Effector memory CD8-positive, alpha-beta T cell (primary cell): ENCODE measurements at regions not wholly inside any gene's neighbourhood (a gene's known extent, or its start where the extent isn't known, plus 50 kb on each side); places are given as distances from the start of the nearest gene placed in this dataset.

ENCODE experiments used
- ATAC-seq: fragments of 150-1000 bp; cut with Tn5 transposase; replicated peaks from 2 replicates; pipeline ENCODE4 v1.10.0; 2021; ENCODE audit warnings: mild to moderate bottlenecking, moderate library complexity
- DNase-seq, 3 experiments: peaks; one replicate each; pipeline ENCODE4 v3.0.0; 2021
- H3K27ac Mint-ChIP-seq, 2 donors: one replicate each; pipeline ENCODE4 v1.8.0; 2022; ENCODE audit warnings: mild to moderate bottlenecking in 2 of 2, mixed read lengths in 2 of 2, moderate library complexity in 2 of 2
- H3K27me3 Mint-ChIP-seq, 2 donors: one replicate each; pipeline ENCODE4 v1.8.0; 2022; ENCODE audit warnings: mixed read lengths in 2 of 2
- H3K36me3 Mint-ChIP-seq: one replicate; pipeline ENCODE4 v1.8.0; 2022; ENCODE audit warnings: mild to moderate bottlenecking, moderate library complexity, mixed read lengths; ENCODE audit not compliant: insufficient read depth
- H3K4me1 Mint-ChIP-seq, 2 donors: one replicate each; pipeline ENCODE4 v1.8.0; 2022; ENCODE audit warnings: low read depth in 2 of 2, mixed read lengths in 2 of 2
- H3K4me3 Mint-ChIP-seq, 2 donors: one replicate each; pipeline ENCODE4 v1.8.0; 2022; ENCODE audit warnings: mild to moderate bottlenecking in 2 of 2, mixed read lengths in 2 of 2, moderate library complexity in 2 of 2
- H3K9me3 Mint-ChIP-seq, 2 donors: one replicate each; pipeline ENCODE4 v1.8.0; 2022; ENCODE audit warnings: mixed read lengths in 2 of 2

DNA sequence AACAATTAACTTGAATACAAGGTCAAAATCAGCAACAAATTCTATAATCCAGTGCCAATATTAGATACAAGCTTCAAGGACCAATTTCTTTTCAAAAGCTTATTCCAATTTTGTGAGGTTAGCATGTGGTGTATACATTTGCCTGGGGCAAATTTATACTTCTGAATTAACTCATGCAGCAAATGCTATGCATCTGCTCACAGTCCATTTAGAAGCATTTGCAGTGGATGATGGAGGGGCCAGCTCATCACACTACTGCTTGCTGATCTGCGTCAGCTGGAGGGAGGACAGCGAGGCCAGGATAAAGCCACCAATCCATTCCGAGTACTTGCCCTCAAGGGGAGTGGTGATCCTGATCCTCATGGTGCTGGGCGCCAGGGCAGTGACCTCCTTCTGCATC lies 474.3 kb upstream of the KIF2A start:
- H3K36me3 Mint-ChIP-seq: no peaks in the 10 kb centered on the region
- peaks cover 6% of the 10 kb centered on the region in 2 donors for H3K27me3 Mint-ChIP-seq
- peaks cover 0 to 4% of the 10 kb centered on the region in 2 donors for H3K9me3 Mint-ChIP-seq

DNA sequence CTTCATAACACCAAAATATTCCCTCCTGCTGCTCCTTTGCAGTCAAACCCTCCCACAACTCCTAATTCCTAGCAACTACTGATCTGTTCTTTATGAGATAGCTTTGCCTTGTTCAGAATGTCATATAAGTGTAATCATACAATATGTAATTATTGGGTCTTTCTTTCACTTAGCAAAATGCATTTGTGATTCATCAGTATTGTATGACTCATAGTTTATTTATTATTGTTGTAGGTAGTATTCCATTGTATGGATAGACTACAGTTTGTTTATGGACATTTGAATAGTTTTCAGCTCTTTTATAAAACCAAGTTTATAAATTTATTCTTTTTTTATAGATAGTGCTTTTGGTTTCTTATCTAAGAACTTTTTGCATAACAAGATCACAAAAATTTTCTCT lies 468.2 kb upstream of the KIF2A start:
- H3K27me3 Mint-ChIP-seq: peaks cover 5 to 6% of the 10 kb centered on the region in 2 donors
- H3K4me1 Mint-ChIP-seq: no peaks in the 10 kb centered on the region
- no peak for ATAC-seq
- no peak overlapping the region for H3K4me3 Mint-ChIP-seq
- no peak for DNase-seq
- H3K9me3 Mint-ChIP-seq: peaks cover 0 to 4% of the 10 kb centered on the region in 2 donors
- H3K27ac Mint-ChIP-seq: no peak overlapping the region
- H3K36me3 Mint-ChIP-seq: no peaks in the 10 kb centered on the region

More for the DNA sequence above, 474.3 kb upstream of the KIF2A start:
- Mint-ChIP-seq H3K4me3 (no peak overlapping the region), H3K4me1 (no peaks in the 10 kb centered on the region), H3K27ac (no peak overlapping the region)
- ATAC-seq (no peak), DNase-seq (no peak)

DNA sequence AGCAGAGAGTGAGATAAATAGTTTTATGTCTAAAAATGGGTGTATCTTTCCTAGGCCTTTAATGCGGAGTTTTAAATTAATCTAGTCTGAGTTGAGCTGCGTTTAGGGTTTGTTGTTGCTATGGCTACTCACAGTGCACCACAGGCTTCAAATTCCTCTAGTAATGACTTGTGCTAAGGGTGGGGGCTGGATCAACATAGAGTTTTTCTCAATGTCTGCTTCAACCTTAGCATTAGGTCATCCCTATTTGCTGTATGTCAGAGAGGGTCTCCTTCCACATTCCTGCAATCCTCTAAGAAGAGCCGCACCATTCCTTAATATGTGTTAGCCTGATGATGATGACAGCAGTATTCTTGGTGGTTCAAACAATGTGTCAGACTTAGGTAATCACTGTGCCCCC lies 465.6 kb upstream of the KIF2A start:
- DNase-seq: no peak
- H3K9me3 Mint-ChIP-seq: peaks cover 0 to 4% of the 10 kb centered on the region in 2 donors

DNA sequence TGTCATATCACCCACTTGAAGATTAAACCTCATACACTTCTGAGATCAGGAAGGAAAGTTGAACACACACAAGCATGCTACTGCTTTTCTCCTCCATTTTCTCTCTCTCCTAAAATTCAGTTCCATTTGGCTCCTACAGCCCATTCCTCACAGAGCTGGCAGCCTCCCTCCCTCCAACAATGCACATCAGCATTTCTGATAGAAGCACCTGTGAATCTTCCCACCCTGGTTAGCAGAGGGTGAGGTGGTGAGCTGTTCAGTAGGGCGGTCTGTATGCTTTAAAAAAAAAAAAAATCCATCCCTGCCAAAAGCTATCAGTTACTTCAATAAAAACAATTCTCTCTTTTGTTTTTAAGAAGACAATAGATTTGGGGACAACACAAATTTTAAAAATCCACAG lies 463.2 kb upstream of the KIF2A start:
- Mint-ChIP-seq H3K27me3 (peaks cover 0 to 12% of the 10 kb centered on the region in 2 donors), H3K9me3 (no peaks in the 10 kb centered on the region), H3K36me3 (peaks cover 2% of the 10 kb centered on the region), H3K27ac (no peak overlapping the region), H3K4me3 (no peak overlapping the region), H3K4me1 (no peaks in the 10 kb centered on the region)
- no peak for ATAC-seq
- no peak for DNase-seq

More for the DNA sequence above, 465.6 kb upstream of the KIF2A start:
- H3K4me3 Mint-ChIP-seq: no peak overlapping the region
- H3K4me1 Mint-ChIP-seq: no peaks in the 10 kb centered on the region
- H3K27ac Mint-ChIP-seq: no peak overlapping the region
- ATAC-seq: no peak
- peaks cover 3 to 12% of the 10 kb centered on the region in 2 donors for H3K27me3 Mint-ChIP-seq
- H3K36me3 Mint-ChIP-seq: no peaks in the 10 kb centered on the region

DNA sequence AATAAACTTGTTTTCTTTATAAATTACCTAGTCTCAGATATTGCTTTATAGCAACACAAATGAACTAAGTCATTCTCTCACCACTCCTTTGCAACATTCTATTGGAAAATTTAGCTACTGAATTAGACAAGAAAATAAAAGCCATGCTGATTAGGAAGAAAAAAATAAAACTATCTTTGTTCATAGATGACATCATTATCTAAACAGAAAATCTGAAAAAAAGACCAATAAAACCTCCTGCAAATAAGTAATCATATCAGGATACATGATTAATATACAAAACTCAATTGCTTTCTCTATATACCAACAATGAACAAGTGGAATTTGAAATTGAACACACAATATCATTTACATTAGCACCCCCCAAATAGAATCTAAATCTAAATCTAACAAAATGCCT lies 455.3 kb upstream of the KIF2A start:
- H3K27me3 Mint-ChIP-seq: no peaks in the 10 kb centered on the region

DNA sequence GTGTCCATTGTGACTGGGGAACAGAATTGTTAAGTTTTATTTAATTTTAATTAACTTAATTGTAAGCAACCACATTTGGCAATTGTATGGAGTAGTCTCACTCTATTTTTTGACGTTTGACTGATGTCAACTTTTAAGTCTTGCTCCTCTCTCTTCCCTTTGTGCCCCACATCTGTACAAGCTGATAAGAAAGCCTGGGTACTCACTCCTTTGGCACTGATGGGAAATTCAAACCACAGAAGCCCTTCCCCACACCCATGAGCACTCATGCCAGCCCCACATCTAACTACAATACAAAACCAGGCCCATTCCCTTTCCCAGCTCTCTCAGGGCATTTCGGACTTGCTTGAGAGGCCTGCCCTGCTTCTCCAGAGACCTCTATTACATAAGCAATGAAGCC lies 451.5 kb upstream of the KIF2A start:
- no peaks in the 10 kb centered on the region for H3K36me3 Mint-ChIP-seq
- no peak for ATAC-seq
- no peak for DNase-seq
- H3K4me1 Mint-ChIP-seq: no peaks in the 10 kb centered on the region
- H3K4me3 Mint-ChIP-seq: no peak overlapping the region
- no peak overlapping the region for H3K27ac Mint-ChIP-seq
- H3K9me3 Mint-ChIP-seq: peaks cover 2 to 7% of the 10 kb centered on the region in 2 donors
- peaks cover 0 to 5% of the 10 kb centered on the region in 2 donors for H3K27me3 Mint-ChIP-seq

More for the DNA sequence above, 455.3 kb upstream of the KIF2A start:
- no peaks in the 10 kb centered on the region for H3K4me1 Mint-ChIP-seq
- H3K27ac Mint-ChIP-seq: no peak overlapping the region
- H3K4me3 Mint-ChIP-seq: no peak overlapping the region
- H3K9me3 Mint-ChIP-seq: peaks cover 0 to 7% of the 10 kb centered on the region in 2 donors
- DNase-seq (no peak), ATAC-seq (no peak)
- no peaks in the 10 kb centered on the region for H3K36me3 Mint-ChIP-seq

DNA sequence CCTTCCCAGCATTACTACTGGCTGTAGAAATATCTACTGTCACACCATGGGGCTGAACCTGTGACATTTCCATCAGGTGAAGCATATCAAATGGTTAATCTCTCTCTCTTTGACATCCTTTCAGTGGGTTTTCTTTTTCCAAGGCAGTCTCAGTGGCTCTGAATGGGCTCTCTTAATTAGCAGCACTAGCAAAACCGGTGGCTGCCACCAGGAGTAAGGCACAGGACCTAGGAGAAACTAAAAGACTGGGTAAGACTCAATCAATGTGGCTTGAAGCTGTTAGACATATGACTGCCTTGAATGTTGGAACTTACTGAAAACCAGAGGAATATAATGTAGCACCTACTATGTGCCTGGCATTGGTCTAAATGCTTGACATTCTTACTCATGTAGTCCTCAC lies 445.0 kb upstream of the KIF2A start:
- peaks cover 0 to 5% of the 10 kb centered on the region in 2 donors for H3K27me3 Mint-ChIP-seq
- no peaks in the 10 kb centered on the region for H3K4me1 Mint-ChIP-seq
- DNase-seq (no peak), ATAC-seq (no peak)
- H3K9me3 Mint-ChIP-seq: peaks cover 0 to 2% of the 10 kb centered on the region in 2 donors
- no peak overlapping the region for H3K4me3 Mint-ChIP-seq
- no peaks in the 10 kb centered on the region for H3K36me3 Mint-ChIP-seq
- no peak overlapping the region for H3K27ac Mint-ChIP-seq

DNA sequence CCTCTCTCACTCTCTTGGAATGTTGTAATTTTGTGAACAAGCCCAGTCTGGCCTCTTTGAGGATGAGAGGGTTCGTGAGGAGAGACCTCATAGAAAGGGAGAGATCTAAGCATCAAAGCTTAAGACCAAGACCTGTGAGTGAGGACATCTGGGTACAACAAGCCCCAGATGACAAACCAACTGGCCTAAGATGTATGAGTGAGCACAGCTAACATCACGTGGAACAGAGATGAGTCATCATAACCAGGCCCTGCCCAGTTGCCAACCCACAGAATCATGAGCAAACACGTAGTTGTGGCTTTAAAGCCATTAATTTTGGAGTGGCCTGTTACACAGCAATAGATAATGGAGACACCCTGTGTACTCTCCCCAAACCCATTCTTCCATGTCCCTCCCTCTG lies 439.1 kb upstream of the KIF2A start:
- peaks cover 0 to 10% of the 10 kb centered on the region in 2 donors for H3K27me3 Mint-ChIP-seq
- no peak overlapping the region for H3K27ac Mint-ChIP-seq
- ATAC-seq: no peak

DNA sequence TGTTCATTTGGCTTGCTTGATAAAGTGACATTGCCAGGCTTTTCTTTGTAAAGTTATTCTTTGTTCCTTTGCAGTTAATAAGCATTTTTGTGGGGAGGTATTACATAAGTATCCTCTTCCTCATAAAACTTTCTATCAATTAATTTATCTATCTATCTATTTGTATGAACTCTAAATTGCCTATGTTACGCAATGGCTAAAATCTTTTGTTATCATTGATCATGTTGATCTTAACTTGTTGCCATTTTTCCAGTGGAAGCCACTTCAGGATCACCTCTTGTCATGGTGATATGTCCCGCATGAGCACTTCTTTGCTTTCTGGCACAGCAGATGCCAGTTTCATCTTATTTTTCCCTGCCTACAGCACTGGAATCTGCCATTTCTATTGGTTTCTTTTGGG lies 436.7 kb upstream of the KIF2A start:
- DNase-seq (no peak), ATAC-seq (no peak)
- H3K4me3 Mint-ChIP-seq: no peak overlapping the region
- no peaks in the 10 kb centered on the region for H3K36me3 Mint-ChIP-seq
- H3K9me3 Mint-ChIP-seq: peaks cover 15 to 16% of the 10 kb centered on the region in 2 donors
- H3K4me1 Mint-ChIP-seq: no peaks in the 10 kb centered on the region
- peaks cover 0 to 10% of the 10 kb centered on the region in 2 donors for H3K27me3 Mint-ChIP-seq
- no peak overlapping the region for H3K27ac Mint-ChIP-seq

More for the DNA sequence above, 439.1 kb upstream of the KIF2A start:
- no peaks in the 10 kb centered on the region for H3K36me3 Mint-ChIP-seq
- H3K9me3 Mint-ChIP-seq: peaks cover 9 to 16% of the 10 kb centered on the region in 2 donors
- H3K4me3 Mint-ChIP-seq: no peak overlapping the region
- no peak for DNase-seq
- no peaks in the 10 kb centered on the region for H3K4me1 Mint-ChIP-seq

DNA sequence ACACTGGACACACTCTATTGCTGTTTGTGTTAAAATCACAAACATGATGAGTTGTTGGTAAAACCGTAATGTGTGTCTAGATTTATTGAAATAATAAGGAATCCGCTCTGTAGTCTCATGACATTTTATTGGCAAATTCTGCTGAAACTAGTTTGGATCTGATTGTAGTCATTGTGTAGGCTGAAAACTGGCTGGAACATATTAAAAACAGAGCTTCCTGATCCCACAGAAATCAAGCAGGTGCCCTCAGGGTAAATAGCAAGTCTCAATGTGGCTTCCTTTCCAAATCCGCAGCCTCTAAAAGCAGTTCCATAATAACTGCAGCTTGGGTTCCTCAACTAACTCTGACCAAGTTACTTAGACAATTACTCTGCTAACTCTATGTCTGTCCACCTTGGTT lies 427.5 kb upstream of the KIF2A start:
- H3K27me3 Mint-ChIP-seq: no peaks in the 10 kb centered on the region
- DNase-seq (no peak), ATAC-seq (no peak)
- H3K9me3 Mint-ChIP-seq: no peaks in the 10 kb centered on the region
- no peaks in the 10 kb centered on the region for H3K4me1 Mint-ChIP-seq
- H3K36me3 Mint-ChIP-seq: no peaks in the 10 kb centered on the region
- H3K4me3 Mint-ChIP-seq: no peak overlapping the region
- H3K27ac Mint-ChIP-seq: no peak overlapping the region

DNA sequence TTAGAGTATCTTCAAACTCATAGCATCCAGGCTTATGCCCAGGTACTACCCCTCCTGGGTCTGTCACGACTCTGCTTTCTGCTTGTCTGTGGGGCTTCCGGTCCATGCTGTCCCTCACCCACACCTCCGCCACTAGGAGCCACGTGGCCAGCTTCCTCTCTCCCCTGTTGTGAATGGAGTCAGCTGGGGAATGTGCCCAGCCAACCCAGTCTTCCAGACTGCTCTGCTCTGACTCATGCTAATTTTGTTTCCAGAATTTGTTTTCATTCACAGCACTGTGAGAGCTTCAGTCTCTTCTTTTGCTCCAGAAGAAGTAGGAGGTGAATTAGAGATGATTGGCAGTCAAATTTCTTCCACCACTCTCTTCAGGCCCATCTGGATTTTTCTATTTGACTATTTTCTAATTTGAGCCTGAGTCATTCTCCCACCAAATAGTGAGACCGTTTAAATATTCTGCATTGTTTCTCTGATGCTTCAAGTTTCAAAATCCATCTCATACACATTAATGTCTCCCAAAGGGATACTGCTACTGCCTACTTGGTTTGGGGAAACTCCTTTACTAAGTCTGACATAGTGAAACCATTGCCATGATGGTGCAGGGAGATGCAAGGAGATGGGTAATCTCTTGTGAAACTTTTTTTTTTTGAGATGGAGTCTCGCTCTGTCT lies 424.1 kb upstream of the KIF2A start:
- Mint-ChIP-seq H3K9me3 (peaks cover 0 to 1% of the 10 kb centered on the region in 2 donors), H3K36me3 (no peaks in the 10 kb centered on the region), H3K4me3 (no peak overlapping the region), H3K27me3 (no peaks in the 10 kb centered on the region), H3K4me1 (no peaks in the 10 kb centered on the region), H3K27ac (no peak overlapping the region)
- DNase-seq (no peak), ATAC-seq (no peak)

DNA sequence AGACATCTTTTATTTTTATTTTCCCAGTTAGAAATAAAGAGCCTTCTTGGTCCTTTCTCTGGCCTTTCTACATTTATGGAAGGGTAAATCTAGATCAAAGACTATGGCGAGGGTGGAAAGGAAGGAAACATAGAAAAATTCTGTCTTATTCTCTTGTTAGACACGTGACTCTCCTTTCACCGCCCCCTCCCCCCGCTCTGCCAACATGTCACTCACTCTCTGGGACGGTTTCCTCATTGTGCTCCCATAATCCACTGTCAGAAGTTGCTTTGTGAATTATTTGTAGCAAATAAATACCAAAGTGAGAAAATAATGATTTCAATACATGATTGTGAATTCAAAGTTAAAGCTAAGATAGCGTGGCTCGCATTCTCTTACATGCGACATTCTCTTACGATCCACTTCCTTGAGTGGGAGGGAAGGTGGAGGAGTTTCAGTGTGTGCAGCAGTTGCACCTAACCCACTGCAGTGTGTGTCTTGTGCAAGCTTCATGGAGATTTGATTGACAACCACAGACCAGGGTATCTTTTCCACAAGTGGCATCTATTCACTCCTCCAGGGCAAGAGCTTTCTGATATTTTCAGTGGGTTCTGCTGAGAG lies 423.0 kb upstream of the KIF2A start:
- no peak for ATAC-seq
- Mint-ChIP-seq H3K36me3 (no peaks in the 10 kb centered on the region), H3K27me3 (no peaks in the 10 kb centered on the region), H3K27ac (no peak overlapping the region), H3K9me3 (peaks cover 0 to 3% of the 10 kb centered on the region in 2 donors), H3K4me3 (no peak overlapping the region), H3K4me1 (no peaks in the 10 kb centered on the region)
- no peak for DNase-seq

DNA sequence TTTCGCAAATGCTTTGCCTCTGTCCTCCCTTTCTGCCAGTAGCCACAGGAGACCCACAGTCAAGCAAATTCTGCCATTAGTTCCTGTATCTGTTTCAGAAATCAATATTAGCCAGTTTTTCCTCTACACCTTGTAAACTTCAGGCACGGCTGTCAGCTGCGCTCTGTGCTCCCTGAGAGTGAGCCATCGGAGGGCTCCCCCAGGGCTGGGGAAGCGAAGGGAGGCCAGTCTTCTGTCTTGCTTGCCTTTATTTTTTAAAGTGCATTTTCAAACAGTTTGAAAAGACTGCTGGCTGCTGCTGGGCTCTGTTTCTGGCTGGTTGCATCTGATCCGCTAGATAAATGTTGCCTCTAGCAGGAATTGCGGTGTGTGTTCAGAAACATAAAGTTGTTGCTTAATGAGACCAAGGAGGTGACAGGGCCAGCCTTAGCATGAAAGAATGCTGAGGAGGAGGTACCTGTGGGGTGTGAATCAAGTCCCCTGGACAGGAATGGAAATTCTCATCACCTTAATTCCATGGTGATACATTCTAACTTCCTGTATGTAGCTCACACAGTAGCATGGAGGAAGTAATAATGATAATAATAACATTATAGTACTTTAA lies 421.7 kb upstream of the KIF2A start:
- H3K27ac Mint-ChIP-seq: no peak overlapping the region
- no peak for DNase-seq
- no peak for ATAC-seq
- H3K36me3 Mint-ChIP-seq: no peaks in the 10 kb centered on the region
- no peaks in the 10 kb centered on the region for H3K4me1 Mint-ChIP-seq
- H3K27me3 Mint-ChIP-seq: no peaks in the 10 kb centered on the region
- H3K4me3 Mint-ChIP-seq: no peak overlapping the region
- H3K9me3 Mint-ChIP-seq: peaks cover 0 to 3% of the 10 kb centered on the region in 2 donors

DNA sequence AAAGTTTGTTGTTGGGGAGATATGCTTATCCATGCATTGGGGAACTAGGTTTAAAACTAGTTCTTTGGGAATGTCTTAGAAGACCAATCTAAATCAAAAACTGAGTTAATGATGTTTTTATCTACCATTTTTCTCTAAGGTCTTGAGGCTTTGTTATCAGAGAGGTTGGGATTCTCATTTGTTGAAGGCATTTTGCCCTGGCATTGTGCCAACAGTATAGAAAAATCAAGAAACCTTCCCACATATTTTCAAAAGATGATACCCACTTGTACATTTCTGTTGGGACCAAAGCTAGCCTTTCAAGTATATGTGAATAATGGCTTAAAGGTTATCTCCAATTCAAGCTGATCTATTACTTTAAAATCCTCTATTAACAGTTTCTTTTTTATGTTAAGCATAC lies 419.8 kb upstream of the KIF2A start:
- H3K27ac Mint-ChIP-seq: no peak overlapping the region
- no peaks in the 10 kb centered on the region for H3K4me1 Mint-ChIP-seq
- no peak for DNase-seq
- ATAC-seq: no peak
- no peaks in the 10 kb centered on the region for H3K36me3 Mint-ChIP-seq
- H3K27me3 Mint-ChIP-seq: no peaks in the 10 kb centered on the region
- no peak overlapping the region for H3K4me3 Mint-ChIP-seq
- H3K9me3 Mint-ChIP-seq: peaks cover 0 to 3% of the 10 kb centered on the region in 2 donors
